GM12892 (cell line): ENCODE measurements at regions not wholly inside any gene's neighbourhood (a gene's known extent, or its start where the extent isn't known, plus 50 kb on each side); places are given as distances from the start of the nearest gene placed in this dataset.

ENCODE experiments used
- POLR2A ChIP-seq: IDR thresholded peaks from 2 replicates; pipeline ENCODE4 v1.6.1; 2011; ENCODE audit warnings: low read depth, low read length, control low read depth
- POLR2AphosphoS5 ChIP-seq: IDR thresholded peaks from 2 replicates; pipeline ENCODE4 v1.6.1; 2011; ENCODE audit warnings: low read depth, low read length, control low read depth

DNA sequence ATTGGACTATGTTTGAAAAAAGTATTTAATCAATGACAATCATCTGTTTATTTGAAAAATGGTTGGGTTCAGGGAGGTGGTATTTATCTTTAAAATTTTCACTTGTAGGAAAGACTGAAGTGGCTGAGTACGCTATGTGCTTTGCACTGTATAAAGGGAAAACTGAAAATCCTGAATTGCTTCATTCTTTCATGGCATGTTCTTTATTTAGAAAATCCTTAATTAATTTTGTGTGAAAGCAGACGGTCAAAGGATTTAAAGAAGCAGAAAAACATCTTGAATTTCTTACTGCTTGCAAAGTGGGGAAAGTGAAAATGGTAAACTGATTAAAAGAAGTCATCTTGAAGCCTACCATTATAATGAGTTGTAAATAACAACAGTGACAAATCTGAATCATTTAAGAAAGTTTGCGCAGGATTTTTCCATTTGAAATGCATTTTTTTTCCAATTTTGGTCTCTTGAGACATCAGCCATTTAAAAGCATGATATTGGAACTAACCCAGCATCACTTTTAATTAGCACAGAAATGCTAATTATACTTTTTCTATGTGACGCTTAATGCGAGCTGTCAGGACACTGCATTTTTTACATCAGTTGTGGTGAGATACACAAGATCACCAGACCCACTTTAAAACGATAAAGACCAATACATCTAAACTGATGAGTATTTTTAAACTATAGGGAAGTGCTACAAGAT lies 169.0 kb downstream of the NEDD1 start:
- TF ChIP-seq POLR2A (no peak), POLR2AphosphoS5 (no peak)
